ENCODE measurements at regions not wholly inside any gene's neighbourhood (a gene's known extent, or its start where the extent isn't known, plus 50 kb on each side); places are given as distances from the start of the nearest gene placed in this dataset.

GRCh38 chr1:232274236-232274855, 355.6 kb downstream of the SIPA1L2 start:
- no peak for TF ChIP-seq JUN (IDR thresholded peaks at IDR 0.05; ENCODE audit: borderline replicate concordance, insufficient read depth, insufficient read length, low read depth)
- TF ChIP-seq POLR2AphosphoS5 (IDR thresholded peaks at IDR 0.05; ENCODE audit: insufficient read depth, low read depth, low read length), result no peak
- no peak for TF ChIP-seq FOS (IDR thresholded peaks at IDR 0.05; ENCODE audit: borderline replicate concordance, insufficient read depth, low read length)
- TF ChIP-seq GATA2 (IDR thresholded peaks at IDR 0.05; ENCODE audit: insufficient read depth, insufficient read length, low read depth, low read length), result no peak
- TF ChIP-seq, protein P1, sequence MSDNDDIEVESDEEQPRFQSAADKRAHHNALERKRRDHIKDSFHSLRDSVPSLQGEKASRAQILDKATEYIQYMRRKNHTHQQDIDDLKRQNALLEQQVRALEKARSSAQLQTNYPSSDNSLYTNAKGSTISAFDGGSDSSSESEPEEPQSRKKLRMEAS (IDR thresholded peaks at IDR 0.05; ENCODE audit: insufficient read depth, insufficient read length), result no peak
- TF ChIP-seq EZH2 (IDR thresholded peaks at IDR 0.05; ENCODE audit: borderline replicate concordance, low read depth, low read length, severe bottlenecking), result no peak
- BruUV-seq (replicated peaks), result no TSS peak
- ChIA-PET POLR2A (no interaction called here), CTCF (interaction anchor here (0.9 kb wide), 1 partner anchor 22 kb away, joined by 3 read pairs; no protein-coding TSS in a partner anchor)
- intact Hi-C loops (cut with micrococcal nuclease) (no loop called here), dilution Hi-C loops (cut with MboI; ENCODE audit: extremely low pct_ligation_motif_present, low sequenced_read_pairs) (no loop called here)
- H3K9ac ChIP-seq (replicated peaks; ENCODE audit: extremely low read depth, insufficient read depth, low read length), result no peak overlapping the region
- no peak overlapping the region for H3K4me3 ChIP-seq (replicated peaks in 1 of 3; ENCODE audit: insufficient read depth in 1 of 3, low read depth in 1 of 3, low read length in 3 of 3)
- DNase-seq (ENCODE audit: low read depth, low spot score) (no peak), FAIRE-seq (no peak)
- no peaks in the 10 kb centered on the region for H4K20me1 ChIP-seq (replicated peaks; ENCODE audit: control insufficient read depth, extremely low read depth, insufficient read depth, low read length)
- H3K4me2 ChIP-seq (ENCODE audit: insufficient read depth, low read length), result no peak overlapping the region
- no peak overlapping the region for H3K27ac ChIP-seq (ENCODE audit: insufficient read depth, low read depth, low read length)
- no peaks in the 10 kb centered on the region for H3K27me3 ChIP-seq (ENCODE audit: control insufficient read depth in 2 of 2, insufficient read depth in 2 of 2, low read length in 2 of 2)
- no peaks in the 10 kb centered on the region for H3K9me1 ChIP-seq (replicated peaks; ENCODE audit: control insufficient read depth, extremely low read depth, insufficient read depth, low read length)
- no peaks in the 10 kb centered on the region for H3K4me1 ChIP-seq (ENCODE audit: control insufficient read depth, extremely low read depth, insufficient read depth, low read length)
- H2AFZ ChIP-seq (ENCODE audit: low read depth, low read length), result no peak overlapping the region
- no peaks in the 10 kb centered on the region for H3K9me3 ChIP-seq (replicated peaks; ENCODE audit: control insufficient read depth, insufficient read depth, low read length)
- H3K36me3 ChIP-seq (ENCODE audit: control insufficient read depth in 2 of 2, extremely low read depth in 1 of 2, insufficient read depth in 2 of 2, low read length in 2 of 2), result no peaks in the 10 kb centered on the region
- H3K79me2 ChIP-seq (ENCODE audit: control insufficient read depth, insufficient read depth, low read length), result no peaks in the 10 kb centered on the region

- DNase-seq (ENCODE audit: low read depth, low spot score) (no peak), FAIRE-seq (no peak)
- no peaks in the 10 kb centered on the region for H3K36me3 ChIP-seq (ENCODE audit: control insufficient read depth in 2 of 2, extremely low read depth in 1 of 2, insufficient read depth in 2 of 2, low read length in 2 of 2)
- dilution Hi-C loops (cut with MboI; ENCODE audit: extremely low pct_ligation_motif_present, low sequenced_read_pairs) (no loop called here), intact Hi-C loops (cut with micrococcal nuclease) (no loop called here)
- H3K4me2 ChIP-seq (ENCODE audit: insufficient read depth, low read length), result no peak overlapping the region
- H3K9ac ChIP-seq (replicated peaks; ENCODE audit: extremely low read depth, insufficient read depth, low read length), result no peak overlapping the region
- H3K9me3 ChIP-seq (replicated peaks; ENCODE audit: control insufficient read depth, insufficient read depth, low read length), result no peaks in the 10 kb centered on the region
- H3K4me3 ChIP-seq (replicated peaks in 1 of 3; ENCODE audit: insufficient read depth in 1 of 3, low read depth in 1 of 3, low read length in 3 of 3), result no peak overlapping the region
- no peaks in the 10 kb centered on the region for H3K79me2 ChIP-seq (ENCODE audit: control insufficient read depth, insufficient read depth, low read length)
- CTCF ChIA-PET, result no interaction called here
- POLR2A ChIA-PET, result no interaction called here
- no peak overlapping the region for H2AFZ ChIP-seq (ENCODE audit: low read depth, low read length)
- no peaks in the 10 kb centered on the region for H3K27me3 ChIP-seq (ENCODE audit: control insufficient read depth in 2 of 2, insufficient read depth in 2 of 2, low read length in 2 of 2)
- no peaks in the 10 kb centered on the region for H4K20me1 ChIP-seq (replicated peaks; ENCODE audit: control insufficient read depth, extremely low read depth, insufficient read depth, low read length)
- H3K4me1 ChIP-seq (ENCODE audit: control insufficient read depth, extremely low read depth, insufficient read depth, low read length), result no peaks in the 10 kb centered on the region
- no TSS peak for BruUV-seq (replicated peaks)
- TF ChIP-seq FOS (IDR thresholded peaks at IDR 0.05; ENCODE audit: borderline replicate concordance, insufficient read depth, low read length) (no peak), POLR2A (IDR thresholded peaks at IDR 0.05; ENCODE audit: low read depth, low read length) (no peak), GATA2 (IDR thresholded peaks at IDR 0.05; ENCODE audit: insufficient read depth, insufficient read length, low read depth, low read length) (no peak), EZH2 (IDR thresholded peaks at IDR 0.05; ENCODE audit: borderline replicate concordance, low read depth, low read length, severe bottlenecking) (no peak), POLR2AphosphoS5 (IDR thresholded peaks at IDR 0.05; ENCODE audit: insufficient read depth, low read depth, low read length) (no peak), MYC (IDR thresholded peaks at IDR 0.05; ENCODE audit: low read depth, low read length) (no peak), JUN (IDR thresholded peaks at IDR 0.05; ENCODE audit: borderline replicate concordance, insufficient read depth, insufficient read length, low read depth) (no peak)
- TF ChIP-seq, protein P1 (IDR thresholded peaks at IDR 0.05; ENCODE audit: insufficient read depth, insufficient read length), result no peak
- TF ChIP-seq, protein P2, sequence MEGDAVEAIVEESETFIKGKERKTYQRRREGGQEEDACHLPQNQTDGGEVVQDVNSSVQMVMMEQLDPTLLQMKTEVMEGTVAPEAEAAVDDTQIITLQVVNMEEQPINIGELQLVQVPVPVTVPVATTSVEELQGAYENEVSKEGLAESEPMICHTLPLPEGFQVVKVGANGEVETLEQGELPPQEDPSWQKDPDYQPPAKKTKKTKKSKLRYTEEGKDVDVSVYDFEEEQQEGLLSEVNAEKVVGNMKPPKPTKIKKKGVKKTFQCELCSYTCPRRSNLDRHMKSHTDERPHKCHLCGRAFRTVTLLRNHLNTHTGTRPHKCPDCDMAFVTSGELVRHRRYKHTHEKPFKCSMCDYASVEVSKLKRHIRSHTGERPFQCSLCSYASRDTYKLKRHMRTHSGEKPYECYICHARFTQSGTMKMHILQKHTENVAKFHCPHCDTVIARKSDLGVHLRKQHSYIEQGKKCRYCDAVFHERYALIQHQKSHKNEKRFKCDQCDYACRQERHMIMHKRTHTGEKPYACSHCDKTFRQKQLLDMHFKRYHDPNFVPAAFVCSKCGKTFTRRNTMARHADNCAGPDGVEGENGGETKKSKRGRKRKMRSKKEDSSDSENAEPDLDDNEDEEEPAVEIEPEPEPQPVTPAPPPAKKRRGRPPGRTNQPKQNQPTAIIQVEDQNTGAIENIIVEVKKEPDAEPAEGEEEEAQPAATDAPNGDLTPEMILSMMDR (IDR thresholded peaks at IDR 0.05; ENCODE audit: extremely low read depth in 1 of 2, insufficient read depth in 1 of 2, low read depth in 1 of 2, low read length in 2 of 2), result no peak
- no peak overlapping the region for H3K27ac ChIP-seq (ENCODE audit: insufficient read depth, low read depth, low read length)
- no peaks in the 10 kb centered on the region for H3K9me1 ChIP-seq (replicated peaks; ENCODE audit: control insufficient read depth, extremely low read depth, insufficient read depth, low read length)
Measured at GRCh38 chr1:232273011-232273410, 356.9 kb downstream of the SIPA1L2 start.

Measured in endothelial cell of umbilical vein (primary cell).